ENCODE measurements at regions not wholly inside any gene's neighbourhood (a gene's known extent, or its start where the extent isn't known, plus 50 kb on each side); places are given as distances from the start of the nearest gene placed in this dataset.

- H3K4me3 ChIP-seq = no peak overlapping the region
- TF ChIP-seq CTCF (IDR thresholded peaks at IDR 0.05) = no peak
- no peak for DNase-seq
- no peaks in the 10 kb centered on the region for H3K4me1 ChIP-seq (ENCODE audit: low read depth)
- no peak for ATAC-seq
- H3K9me3 ChIP-seq = no peaks in the 10 kb centered on the region
- intact Hi-C loops (cut with DNase I, micrococcal nuclease) = loop anchor here (5.0 kb wide), 1 partner anchor 232 kb away; no protein-coding TSS in a partner anchor
- no peaks in the 10 kb centered on the region for H3K36me3 ChIP-seq (ENCODE audit: low read depth)
Measured at GRCh38 chr13:46490129-46490528, 62.8 kb upstream of the LRCH1 start.

GRCh38 chr13:46489586-46490023 is 63.4 kb upstream of the LRCH1 start:
- no peak for DNase-seq
- intact Hi-C loops (cut with DNase I, micrococcal nuclease) = loop anchor here (5.0 kb wide), 1 partner anchor 233 kb away; no protein-coding TSS in a partner anchor

GRCh38 chr13:46487748-46488147 is 65.2 kb upstream of the LRCH1 start:
- no peak for TF ChIP-seq CTCF (IDR thresholded peaks at IDR 0.05)
- DNase-seq (no peak), ATAC-seq (no peak)
- Histone ChIP-seq H3K36me3 (ENCODE audit: low read depth) (no peaks in the 10 kb centered on the region), H3K4me3 (no peak overlapping the region), H3K4me1 (ENCODE audit: low read depth) (no peaks in the 10 kb centered on the region), H3K9me3 (peaks cover 13% of the 10 kb centered on the region)
- intact Hi-C loops (cut with DNase I, micrococcal nuclease) = no loop called here

More at GRCh38 chr13:46489586-46490023, 63.4 kb upstream of the LRCH1 start:
- TF ChIP-seq CTCF (IDR thresholded peaks at IDR 0.05) = no peak
- Histone ChIP-seq H3K36me3 (ENCODE audit: low read depth) (no peaks in the 10 kb centered on the region), H3K9me3 (peaks cover 4% of the 10 kb centered on the region), H3K4me1 (ENCODE audit: low read depth) (no peaks in the 10 kb centered on the region), H3K4me3 (no peak overlapping the region)
- ATAC-seq = no peak

- Histone ChIP-seq H3K4me1 (ENCODE audit: low read depth) (no peaks in the 10 kb centered on the region), H3K9me3 (peaks cover 13% of the 10 kb centered on the region), H3K36me3 (ENCODE audit: low read depth) (no peaks in the 10 kb centered on the region), H3K4me3 (no peak overlapping the region)
- no peak for TF ChIP-seq CTCF (IDR thresholded peaks at IDR 0.05)
- no peak for DNase-seq
- ATAC-seq = no peak
- intact Hi-C loops (cut with DNase I, micrococcal nuclease) = no loop called here
Measured at GRCh38 chr13:46486270-46486669, 66.7 kb upstream of the LRCH1 start.

GRCh38 chr13:46484561-46484960 is 68.4 kb upstream of the LRCH1 start:
- ATAC-seq = no peak
- Histone ChIP-seq H3K9me3 (peaks cover 13% of the 10 kb centered on the region), H3K36me3 (ENCODE audit: low read depth) (no peaks in the 10 kb centered on the region), H3K4me3 (no peak overlapping the region), H3K4me1 (ENCODE audit: low read depth) (no peaks in the 10 kb centered on the region)
- intact Hi-C loops (cut with DNase I, micrococcal nuclease) = no loop called here
- no peak for TF ChIP-seq CTCF (IDR thresholded peaks at IDR 0.05)
- DNase-seq = no peak

- intact Hi-C loops (cut with DNase I, micrococcal nuclease) = no loop called here
- ATAC-seq (no peak), DNase-seq (no peak)
- Histone ChIP-seq H3K36me3 (ENCODE audit: low read depth) (no peaks in the 10 kb centered on the region), H3K4me3 (no peak overlapping the region), H3K9me3 (peaks cover 13% of the 10 kb centered on the region), H3K4me1 (ENCODE audit: low read depth) (no peaks in the 10 kb centered on the region)
- no peak for TF ChIP-seq CTCF (IDR thresholded peaks at IDR 0.05)
Measured at GRCh38 chr13:46481166-46481565, 71.8 kb upstream of the LRCH1 start.
